Neural cell (in vitro differentiated cells): ENCODE measurements at regions not wholly inside any gene's neighbourhood (a gene's known extent, or its start where the extent isn't known, plus 50 kb on each side); places are given as distances from the start of the nearest gene placed in this dataset.
"Not testable (repeated sequence)": the region's sequence is repeated elsewhere in the genome, so short reads cannot be mapped to it uniquely, and the experiment has no call there.

ENCODE experiments used
- H2AFZ ChIP-seq: fragments of 200-600, 300-800 bp; sonication (generic), shearing (Covaris generic); 2 replicates; pipeline ENCODE4 v1.6.0; 2014; ENCODE audit warnings: low read depth, mild to moderate bottlenecking, antibody characterized with exemption, low read length, moderate library complexity
- H3F3A ChIP-seq: fragments of 200-600 bp; shearing (Covaris generic); 2 replicates; pipeline ENCODE4 v1.6.1; 2016; ENCODE audit warnings: mild to moderate bottlenecking, moderate library complexity, mixed read lengths, antibody characterized with exemption, low read length; ENCODE audit not compliant: insufficient read depth, poor library complexity, severe bottlenecking
- H3K27ac ChIP-seq: fragments of 200-600, 300-800 bp; sonication (generic), shearing (Covaris generic); 2 replicates; pipeline ENCODE4 v1.5.1; 2014; ENCODE audit warnings: mild to moderate bottlenecking, low read length, moderate library complexity
- H3K27me3 ChIP-seq: fragments of 300-800, 200-600 bp; sonication (generic), shearing (Covaris generic); 2 replicates; pipeline ENCODE4 v1.6.0; 2014; ENCODE audit warnings: mild to moderate bottlenecking, low read depth, low read length, moderate library complexity; ENCODE audit not compliant: insufficient read depth
- H3K36me3 ChIP-seq: fragments of 300-800, 200-600 bp; sonication (generic), shearing (Covaris generic); 2 replicates; pipeline ENCODE4 v1.5.1; 2014; ENCODE audit warnings: mild to moderate bottlenecking, antibody characterized with exemption, low read length, moderate library complexity; ENCODE audit not compliant: insufficient read depth
- H3K4me2 ChIP-seq: fragments of 300-800, 200-600 bp; sonication (generic), shearing (Covaris generic); 2 replicates; pipeline ENCODE4 v1.6.0; 2014; ENCODE audit warnings: mild to moderate bottlenecking, low read length
- H3K4me3 ChIP-seq: fragments of 300-800, 200-600 bp; sonication (generic), shearing (Covaris generic); 2 replicates; pipeline ENCODE4 v1.5.1; 2014; ENCODE audit warnings: mild to moderate bottlenecking, low read length, moderate library complexity
- H3K79me2 ChIP-seq: fragments of 200-600 bp; shearing (Covaris generic); replicated peaks from 2 replicates; pipeline ENCODE4 v1.6.0; 2014; ENCODE audit warnings: mild to moderate bottlenecking, low read length, moderate library complexity; ENCODE audit not compliant: insufficient read depth
- H3K9ac ChIP-seq: fragments of 300-800, 200-600 bp; sonication (generic), shearing (Covaris generic); 2 replicates; pipeline ENCODE4 v1.6.1; 2016; ENCODE audit warnings: mild to moderate bottlenecking, low read length, mixed read lengths
- H3K9me2 ChIP-seq: fragments of 200-600 bp; shearing (Covaris generic); 2 replicates; pipeline ENCODE4 v1.6.1; 2016; ENCODE audit warnings: mild to moderate bottlenecking, low read length, mixed read lengths; ENCODE audit not compliant: insufficient read depth
- H3K9me3 ChIP-seq: fragments of 200-600, 300-800 bp; sonication (generic), shearing (Covaris generic); 2 replicates; pipeline ENCODE4 v1.6.1; 2016; ENCODE audit warnings: mild to moderate bottlenecking, mixed run types, low read length, moderate library complexity, mixed read lengths
- H4K20me1 ChIP-seq: fragments of 200-600 bp; shearing (Covaris generic); 2 replicates; pipeline ENCODE4 v1.6.1; 2016; ENCODE audit warnings: mild to moderate bottlenecking, mixed run types; ENCODE audit not compliant: insufficient read depth
- CTCF ChIP-seq: fragments of 450-650 bp; IDR thresholded peaks from 2 replicates; pipeline ENCODE4 v1.5.1; 2014; ENCODE audit warnings: antibody characterized with exemption, mild to moderate bottlenecking, moderate library complexity; ENCODE audit not compliant: poor library complexity, severe bottlenecking
- EP300 ChIP-seq: fragments of 450-650 bp; conservative IDR thresholded peaks from 2 replicates; pipeline ENCODE4 v1.6.1; 2014; ENCODE audit warnings: antibody characterized with exemption, mild to moderate bottlenecking, moderate library complexity; ENCODE audit not compliant: poor library complexity, severe bottlenecking
- EZH2 ChIP-seq: fragments of 200-600, 300-800 bp; shearing (Covaris generic), sonication (generic); IDR thresholded peaks from 2 replicates; pipeline ENCODE4 v1.6.1; 2014; ENCODE audit warnings: antibody characterized with exemption, low read length, borderline replicate concordance, mild to moderate bottlenecking; ENCODE audit not compliant: insufficient read depth, poor library complexity, severe bottlenecking
- MXI1 ChIP-seq: fragments of 450-650 bp; conservative IDR thresholded peaks from 2 replicates; pipeline ENCODE4 v1.6.1; 2014; ENCODE audit warnings: antibody characterized with exemption, mild to moderate bottlenecking; ENCODE audit not compliant: poor library complexity, severe bottlenecking
- POLR2AphosphoS5 ChIP-seq: IDR thresholded peaks from 2 replicates; pipeline ENCODE4 v1.6.1; 2012
- RAD21 ChIP-seq: fragments of 450-650 bp; conservative IDR thresholded peaks from 2 replicates; pipeline ENCODE4 v1.6.1; 2014; ENCODE audit warnings: antibody characterized with exemption, mild to moderate bottlenecking, moderate library complexity
- REST ChIP-seq: IDR thresholded peaks from 2 replicates; pipeline ENCODE4 v1.6.1; 2012; ENCODE audit warnings: borderline replicate concordance
- SMC3 ChIP-seq: fragments of 450-650 bp; conservative IDR thresholded peaks from 2 replicates; pipeline ENCODE4 v1.6.1; 2014; ENCODE audit warnings: antibody characterized with exemption, mild to moderate bottlenecking, moderate library complexity; ENCODE audit not compliant: poor library complexity
- TAF1 ChIP-seq: IDR thresholded peaks from 2 replicates; pipeline ENCODE4 v1.6.1; 2012; ENCODE audit warnings: low read depth

GRCh38 chr16:77046206-77046605 lies 144.8 kb upstream of the MON1B start:
- H3K9me3 ChIP-seq, result no peaks in the 10 kb centered on the region
- TF ChIP-seq RAD21 (no peak), EP300 (no peak), POLR2AphosphoS5 (no peak), TAF1 (no peak)

GRCh38 chr16:77048085-77048484 lies 142.9 kb upstream of the MON1B start:
- H4K20me1 ChIP-seq, result no peaks in the 10 kb centered on the region
- H3K79me2 ChIP-seq, result no peaks in the 10 kb centered on the region
- no peaks in the 10 kb centered on the region for H3K27me3 ChIP-seq
- H3K36me3 ChIP-seq, result no peaks in the 10 kb centered on the region
- no peak overlapping the region for H3K4me3 ChIP-seq
- no peak overlapping the region for H3K4me2 ChIP-seq
- H3F3A ChIP-seq, result no peaks in the 10 kb centered on the region
- TF ChIP-seq MXI1, result no peak
- TF ChIP-seq EZH2, result no peak
- TF ChIP-seq REST, result no peak
- no peak for TF ChIP-seq SMC3
- no peak for TF ChIP-seq EP300
- no peak for TF ChIP-seq TAF1
- TF ChIP-seq CTCF, result no peak
- TF ChIP-seq POLR2AphosphoS5, result no peak
- no peak for TF ChIP-seq RAD21
- H3K9ac ChIP-seq, result no peak overlapping the region
- H3K9me3 ChIP-seq, result no peaks in the 10 kb centered on the region
- no peak overlapping the region for H2AFZ ChIP-seq
- no peaks in the 10 kb centered on the region for H3K9me2 ChIP-seq
- H3K27ac ChIP-seq, result no peak overlapping the region

More at GRCh38 chr16:77046206-77046605, 144.8 kb upstream of the MON1B start:
- no peaks in the 10 kb centered on the region for H3F3A ChIP-seq
- H3K27me3 ChIP-seq, result no peaks in the 10 kb centered on the region
- no peaks in the 10 kb centered on the region for H3K36me3 ChIP-seq
- no peak overlapping the region for H3K9ac ChIP-seq
- no peak overlapping the region for H3K4me3 ChIP-seq
- H4K20me1 ChIP-seq, result no peaks in the 10 kb centered on the region
- no peaks in the 10 kb centered on the region for H3K9me2 ChIP-seq
- H3K4me2 ChIP-seq, result no peak overlapping the region
- no peaks in the 10 kb centered on the region for H3K79me2 ChIP-seq
- no peak overlapping the region for H3K27ac ChIP-seq
- no peak overlapping the region for H2AFZ ChIP-seq

GRCh38 chr16:77049577-77049976 lies 141.4 kb upstream of the MON1B start:
- TF ChIP-seq POLR2AphosphoS5 (no peak), TAF1 (no peak), RAD21 (no peak), EP300 (no peak), EZH2 (no peak), SMC3 (no peak)
- Histone ChIP-seq H3K9me2 (no peaks in the 10 kb centered on the region), H3K79me2 (no peaks in the 10 kb centered on the region), H3K27me3 (no peaks in the 10 kb centered on the region), H3K9ac (no peak overlapping the region), H3K27ac (no peak overlapping the region), H3K4me3 (no peak overlapping the region), H4K20me1 (no peaks in the 10 kb centered on the region), H3F3A (no peaks in the 10 kb centered on the region), H3K4me2 (no peak overlapping the region), H3K9me3 (no peaks in the 10 kb centered on the region), H3K36me3 (no peaks in the 10 kb centered on the region), H2AFZ (no peak overlapping the region)

GRCh38 chr16:77056597-77056996 lies 134.4 kb upstream of the MON1B start:
- H3K27ac ChIP-seq, H3K9ac ChIP-seq, H3K9me2 ChIP-seq, H3K4me2 ChIP-seq, H3K79me2 ChIP-seq, H4K20me1 ChIP-seq, H3F3A ChIP-seq, H2AFZ ChIP-seq, H3K27me3 ChIP-seq, H3K36me3 ChIP-seq, H3K4me3 ChIP-seq, H3K9me3 ChIP-seq: not testable (repeated sequence)
